BLaER1 (cell line): ENCODE measurements at regions not wholly inside any gene's neighbourhood (a gene's known extent, or its start where the extent isn't known, plus 50 kb on each side); places are given as distances from the start of the nearest gene placed in this dataset.

ENCODE experiments used
- H3K27ac ChIP-seq: shearing (Covaris generic); formaldehyde crosslinking; 2 replicates; pipeline ENCODE4 v1.8.1; 2022
- H3K27me3 ChIP-seq: shearing (Covaris generic); formaldehyde crosslinking; 2 replicates; pipeline ENCODE4 v1.8.1; 2022
- H3K36me3 ChIP-seq: shearing (Covaris generic); formaldehyde crosslinking; 2 replicates; pipeline ENCODE4 v1.8.1; 2022
- H3K4me1 ChIP-seq: shearing (Covaris generic); formaldehyde crosslinking; 2 replicates; pipeline ENCODE4 v1.8.1; 2022
- H3K4me2 ChIP-seq: shearing (Covaris generic); formaldehyde crosslinking; 2 replicates; pipeline ENCODE4 v1.8.1; 2022
- H3K4me3 ChIP-seq: shearing (Covaris generic); formaldehyde crosslinking; 2 replicates; pipeline ENCODE4 v1.8.1; 2022
- H3K9ac ChIP-seq: shearing (Covaris generic); formaldehyde crosslinking; 2 replicates; pipeline ENCODE4 v1.8.1; 2022
- H3K9me3 ChIP-seq: shearing (Covaris generic); formaldehyde crosslinking; 2 replicates; pipeline ENCODE4 v1.8.1; 2022
- H4K20me1 ChIP-seq: shearing (Covaris generic); formaldehyde crosslinking; 2 replicates; pipeline ENCODE4 v1.8.1; 2022
- Cebpa-rat ChIP-seq: shearing (Covaris generic); IDR thresholded peaks from 2 replicates; pipeline ENCODE4 v1.8.1; 2022

- Histone ChIP-seq H3K4me3 (no peak overlapping the region), H3K9ac (no peak overlapping the region), H3K9me3 (no peaks in the 10 kb centered on the region), H3K4me1 (no peaks in the 10 kb centered on the region), H4K20me1 (no peaks in the 10 kb centered on the region), H3K27ac (no peak overlapping the region), H3K4me2 (no peak overlapping the region), H3K36me3 (no peaks in the 10 kb centered on the region), H3K27me3 (no peaks in the 10 kb centered on the region)
- no peak for TF ChIP-seq Cebpa-rat
Measured at GRCh38 chr4:31383767-31384166, 663.6 kb downstream of the PCDH7 start.

- TF ChIP-seq Cebpa-rat = no peak
Measured at GRCh38 chr4:31390849-31391248, 670.7 kb downstream of the PCDH7 start.

GRCh38 chr4:31391976-31392375, 671.8 kb downstream of the PCDH7 start:
- TF ChIP-seq Cebpa-rat = no peak

More at GRCh38 chr4:31390849-31391248, 670.7 kb downstream of the PCDH7 start:
- no peaks in the 10 kb centered on the region for H3K36me3 ChIP-seq
- H3K9ac ChIP-seq = no peak overlapping the region
- H3K27me3 ChIP-seq = no peaks in the 10 kb centered on the region
- no peaks in the 10 kb centered on the region for H4K20me1 ChIP-seq
- H3K4me3 ChIP-seq = no peak overlapping the region
- no peaks in the 10 kb centered on the region for H3K9me3 ChIP-seq
- no peak overlapping the region for H3K4me2 ChIP-seq
- no peak overlapping the region for H3K27ac ChIP-seq
- H3K4me1 ChIP-seq = no peaks in the 10 kb centered on the region

GRCh38 chr4:31392923-31393322, 672.8 kb downstream of the PCDH7 start:
- Histone ChIP-seq H3K9me3 (no peaks in the 10 kb centered on the region), H3K36me3 (no peaks in the 10 kb centered on the region), H3K4me2 (no peak overlapping the region), H3K4me1 (no peaks in the 10 kb centered on the region), H3K9ac (no peak overlapping the region), H3K4me3 (no peak overlapping the region), H3K27ac (no peak overlapping the region), H4K20me1 (no peaks in the 10 kb centered on the region), H3K27me3 (no peaks in the 10 kb centered on the region)
- TF ChIP-seq Cebpa-rat = no peak

More at GRCh38 chr4:31391976-31392375, 671.8 kb downstream of the PCDH7 start:
- Histone ChIP-seq H3K36me3 (no peaks in the 10 kb centered on the region), H3K4me2 (no peak overlapping the region), H4K20me1 (no peaks in the 10 kb centered on the region), H3K27ac (no peak overlapping the region), H3K4me3 (no peak overlapping the region), H3K4me1 (no peaks in the 10 kb centered on the region), H3K9me3 (no peaks in the 10 kb centered on the region), H3K9ac (no peak overlapping the region), H3K27me3 (no peaks in the 10 kb centered on the region)

- no peak overlapping the region for H3K4me3 ChIP-seq
- no peaks in the 10 kb centered on the region for H3K4me1 ChIP-seq
- no peak overlapping the region for H3K27ac ChIP-seq
- no peak for TF ChIP-seq Cebpa-rat
- H3K9me3 ChIP-seq = no peaks in the 10 kb centered on the region
- no peak overlapping the region for H3K9ac ChIP-seq
- H4K20me1 ChIP-seq = no peaks in the 10 kb centered on the region
- no peaks in the 10 kb centered on the region for H3K27me3 ChIP-seq
- H3K36me3 ChIP-seq = no peaks in the 10 kb centered on the region
- no peak overlapping the region for H3K4me2 ChIP-seq
Measured at GRCh38 chr4:31408121-31408520, 688.0 kb downstream of the PCDH7 start.

GRCh38 chr4:31411565-31411964, 691.4 kb downstream of the PCDH7 start:
- Histone ChIP-seq H4K20me1 (no peaks in the 10 kb centered on the region), H3K27me3 (no peaks in the 10 kb centered on the region), H3K27ac (no peak overlapping the region), H3K4me2 (no peak overlapping the region), H3K36me3 (no peaks in the 10 kb centered on the region), H3K9me3 (no peaks in the 10 kb centered on the region), H3K4me1 (no peaks in the 10 kb centered on the region), H3K4me3 (no peak overlapping the region), H3K9ac (no peak overlapping the region)
- TF ChIP-seq Cebpa-rat = no peak

- Histone ChIP-seq H3K27ac (no peak overlapping the region), H3K4me2 (no peak overlapping the region), H3K27me3 (no peaks in the 10 kb centered on the region), H3K9ac (no peak overlapping the region), H3K36me3 (no peaks in the 10 kb centered on the region), H4K20me1 (no peaks in the 10 kb centered on the region), H3K4me1 (no peaks in the 10 kb centered on the region), H3K4me3 (no peak overlapping the region), H3K9me3 (no peaks in the 10 kb centered on the region)
- TF ChIP-seq Cebpa-rat = no peak
Measured at GRCh38 chr4:31415629-31416028, 695.5 kb downstream of the PCDH7 start.

GRCh38 chr4:31416498-31416897, 696.3 kb downstream of the PCDH7 start:
- H3K27me3 ChIP-seq = no peaks in the 10 kb centered on the region
- no peaks in the 10 kb centered on the region for H3K4me1 ChIP-seq
- no peaks in the 10 kb centered on the region for H3K9me3 ChIP-seq
- H3K9ac ChIP-seq = no peak overlapping the region
- H3K4me3 ChIP-seq = no peak overlapping the region
- no peak overlapping the region for H3K27ac ChIP-seq
- TF ChIP-seq Cebpa-rat = no peak
- H3K36me3 ChIP-seq = no peaks in the 10 kb centered on the region
- no peaks in the 10 kb centered on the region for H4K20me1 ChIP-seq
- H3K4me2 ChIP-seq = no peak overlapping the region

- H3K9me3 ChIP-seq = no peaks in the 10 kb centered on the region
- no peak overlapping the region for H3K4me3 ChIP-seq
- no peaks in the 10 kb centered on the region for H4K20me1 ChIP-seq
- TF ChIP-seq Cebpa-rat = no peak
- no peak overlapping the region for H3K4me2 ChIP-seq
- H3K36me3 ChIP-seq = no peaks in the 10 kb centered on the region
- no peaks in the 10 kb centered on the region for H3K27me3 ChIP-seq
- no peak overlapping the region for H3K9ac ChIP-seq
- H3K27ac ChIP-seq = no peak overlapping the region
- no peaks in the 10 kb centered on the region for H3K4me1 ChIP-seq
Measured at GRCh38 chr4:31417040-31417439, 696.9 kb downstream of the PCDH7 start.

- Histone ChIP-seq H3K36me3 (no peaks in the 10 kb centered on the region), H3K27me3 (no peaks in the 10 kb centered on the region), H3K9ac (no peak overlapping the region), H3K27ac (no peak overlapping the region), H4K20me1 (no peaks in the 10 kb centered on the region), H3K4me2 (no peak overlapping the region), H3K4me1 (no peaks in the 10 kb centered on the region), H3K9me3 (no peaks in the 10 kb centered on the region), H3K4me3 (no peak overlapping the region)
- no peak for TF ChIP-seq Cebpa-rat
Measured at GRCh38 chr4:31422006-31422405, 701.8 kb downstream of the PCDH7 start.

- Histone ChIP-seq H3K9ac (no peak overlapping the region), H3K27me3 (no peaks in the 10 kb centered on the region), H3K27ac (no peak overlapping the region), H3K36me3 (no peaks in the 10 kb centered on the region), H4K20me1 (no peaks in the 10 kb centered on the region), H3K4me1 (no peaks in the 10 kb centered on the region), H3K4me2 (no peak overlapping the region), H3K4me3 (no peak overlapping the region), H3K9me3 (no peaks in the 10 kb centered on the region)
- no peak for TF ChIP-seq Cebpa-rat
Measured at GRCh38 chr4:31427691-31428090, 707.5 kb downstream of the PCDH7 start.
